PC-9 (cell line): ENCODE measurements at regions not wholly inside any gene's neighbourhood (a gene's known extent, or its start where the extent isn't known, plus 50 kb on each side); places are given as distances from the start of the nearest gene placed in this dataset.

Experiments used
- BruUV-seq: library from RNA; stranded (reverse); fragments of 400-500 nt; replicated peaks from 2 replicates; lab custom pipeline; 2021; lab: Mats Ljungman, UMichigan
- CTCF ChIA-PET: fragments of 300-600 bp; sonication (Branson Sonifier 250); formaldehyde crosslinking; loops from one replicate; lab custom pipeline; 2022; ENCODE audit warnings: antibody characterized with exemption; lab: Charles Lee
- POLR2A ChIA-PET: fragments of 300-600 bp; sonication (Branson Sonifier 250); formaldehyde crosslinking; loops from one replicate; lab custom pipeline; 2022; ENCODE audit warnings: antibody characterized with exemption; ENCODE audit not compliant: unreplicated experiment; lab: Charles Lee
- DNase-seq, 2 experiments: peaks; one replicate each; pipeline versions ENCODE4 v3.0.0 to v3.0.0-alpha.2; 2015 to 2022; ENCODE audit warnings: mixed read lengths in 1 of 2
- H2AFZ ChIP-seq: fragments of 200-600 bp; sonication (generic); 2 replicates; pipeline ENCODE4 v1.8.1; 2017; ENCODE audit warnings: antibody characterized with exemption
- H3F3A ChIP-seq: fragments of 200-600 bp; sonication (generic); 2 replicates; pipeline ENCODE4 v1.8.1; 2017; ENCODE audit warnings: antibody characterized with exemption, mild to moderate bottlenecking, low read depth; ENCODE audit not compliant: insufficient read depth
- H3K27ac ChIP-seq: fragments of 200-600 bp; sonication (generic); 2 replicates; pipeline ENCODE4 v1.6.1; 2016; ENCODE audit warnings: mixed run types
- H3K27me3 ChIP-seq: fragments of 200-600 bp; sonication (generic); 2 replicates; pipeline ENCODE4 v1.6.1; 2016; ENCODE audit warnings: low read depth, mixed run types; ENCODE audit not compliant: insufficient read depth
- H3K36me3 ChIP-seq: fragments of 200-600 bp; sonication (generic); 2 replicates; pipeline ENCODE4 v1.6.1; 2016; ENCODE audit warnings: low read depth, mixed run types
- H3K4me1 ChIP-seq: fragments of 200-600 bp; sonication (generic); replicated peaks from 2 replicates; pipeline ENCODE4 v1.6.1; 2016; ENCODE audit warnings: mixed run types; ENCODE audit not compliant: insufficient read depth
- H3K4me2 ChIP-seq: fragments of 200-600 bp; sonication (generic); 2 replicates; pipeline ENCODE4 v1.6.1; 2017; ENCODE audit warnings: mixed run types
- H3K4me3 ChIP-seq: fragments of 200-600 bp; sonication (generic); 2 replicates; pipeline ENCODE4 v1.6.1; 2016; ENCODE audit warnings: mixed run types
- H3K79me2 ChIP-seq: fragments of 200-600 bp; sonication (generic); 2 replicates; pipeline ENCODE4 v1.6.1; 2017; ENCODE audit warnings: low read depth, mixed run types
- H3K9me2 ChIP-seq: fragments of 200-600 bp; sonication (generic); 2 replicates; pipeline ENCODE4 v1.8.1; 2017; ENCODE audit warnings: mild to moderate bottlenecking; ENCODE audit not compliant: insufficient read depth
- H3K9me3 ChIP-seq: fragments of 200-600 bp; sonication (generic); 2 replicates; pipeline ENCODE4 v1.8.1; 2016; ENCODE audit warnings: low read depth; ENCODE audit not compliant: insufficient read depth
- H4K20me1 ChIP-seq: fragments of 200-600 bp; sonication (generic); 2 replicates; pipeline ENCODE4 v1.8.1; 2017; ENCODE audit not compliant: insufficient read depth
- CTCF ChIP-seq: fragments of 200-600 bp; sonication (generic); conservative IDR thresholded peaks from 2 replicates; pipeline ENCODE4 v1.6.1; 2017; ENCODE audit warnings: mixed run types, antibody characterized with exemption, mild to moderate bottlenecking, moderate library complexity
- EZH2 ChIP-seq: fragments of 200-600 bp; sonication (generic); IDR thresholded peaks from 2 replicates; pipeline ENCODE4 v1.8.0; 2017; ENCODE audit warnings: antibody characterized with exemption, low read depth
- intact Hi-C: fragments of 100-400 bp; cut with micrococcal nuclease; formaldehyde crosslinking; loops from one replicate; pipeline ENCODE4 v1.10.0; 2022; ENCODE audit not compliant: unreplicated experiment

GRCh38 chr11:92512204-92512569 lies 287.6 kb downstream of the FAT3 start:
- Histone ChIP-seq H3K27me3 (no peaks in the 10 kb centered on the region), H3K36me3 (no peaks in the 10 kb centered on the region), H3F3A (no peaks in the 10 kb centered on the region), H3K4me2 (no peak overlapping the region), H3K4me3 (no peak overlapping the region), H3K9me2 (no peaks in the 10 kb centered on the region), H3K4me1 (no peaks in the 10 kb centered on the region), H3K27ac (no peak overlapping the region), H2AFZ (no peak overlapping the region), H4K20me1 (no peaks in the 10 kb centered on the region), H3K79me2 (no peaks in the 10 kb centered on the region), H3K9me3 (no peaks in the 10 kb centered on the region)
- CTCF ChIA-PET = no interaction called here
- POLR2A ChIA-PET = no interaction called here
- no TSS peak for BruUV-seq
- no peak for TF ChIP-seq CTCF
- TF ChIP-seq EZH2 = no peak
- intact Hi-C loops = no loop called here
- DNase-seq = no peak

GRCh38 chr11:92523611-92524010 lies 299.0 kb downstream of the FAT3 start:
- CTCF ChIA-PET = no interaction called here
- H3K4me3 ChIP-seq = no peak overlapping the region

GRCh38 chr11:92524542-92524941 lies 299.9 kb downstream of the FAT3 start:
- Histone ChIP-seq H2AFZ (no peak overlapping the region), H3K4me3 (no peak overlapping the region), H3F3A (no peaks in the 10 kb centered on the region), H3K27ac (no peak overlapping the region), H3K27me3 (no peaks in the 10 kb centered on the region), H3K4me1 (no peaks in the 10 kb centered on the region), H3K9me3 (no peaks in the 10 kb centered on the region), H3K36me3 (no peaks in the 10 kb centered on the region), H3K4me2 (no peak overlapping the region), H4K20me1 (no peaks in the 10 kb centered on the region), H3K9me2 (no peaks in the 10 kb centered on the region), H3K79me2 (no peaks in the 10 kb centered on the region)
- POLR2A ChIA-PET = no interaction called here
- CTCF ChIA-PET = no interaction called here
- intact Hi-C loops = no loop called here
- BruUV-seq = no TSS peak
- TF ChIP-seq EZH2 (no peak), CTCF (no peak)
- DNase-seq = no peak

More at GRCh38 chr11:92523611-92524010, 299.0 kb downstream of the FAT3 start:
- TF ChIP-seq EZH2 (no peak), CTCF (no peak)
- Histone ChIP-seq H4K20me1 (no peaks in the 10 kb centered on the region), H2AFZ (no peak overlapping the region), H3K27ac (no peak overlapping the region), H3K9me2 (no peaks in the 10 kb centered on the region), H3F3A (no peaks in the 10 kb centered on the region), H3K9me3 (no peaks in the 10 kb centered on the region), H3K4me1 (no peaks in the 10 kb centered on the region), H3K36me3 (no peaks in the 10 kb centered on the region), H3K79me2 (no peaks in the 10 kb centered on the region), H3K27me3 (no peaks in the 10 kb centered on the region), H3K4me2 (no peak overlapping the region)
- intact Hi-C loops = no loop called here
- BruUV-seq = no TSS peak
- POLR2A ChIA-PET = no interaction called here
- DNase-seq = no peak
